Ishikawa (cell line): ENCODE measurements at regions not wholly inside any gene's neighbourhood (a gene's known extent, or its start where the extent isn't known, plus 50 kb on each side); places are given as distances from the start of the nearest gene placed in this dataset.

Source experiments
- CEBPB ChIP-seq: IDR thresholded peaks from 2 replicates; pipeline ENCODE4 v1.6.1; 2012
- CREB1 ChIP-seq: IDR thresholded peaks from 2 replicates; pipeline ENCODE4 v1.6.1; 2012; ENCODE audit warnings: low read depth
- EGR1 ChIP-seq: IDR thresholded peaks from 2 replicates; pipeline ENCODE4 v1.6.1; 2012
- EP300 ChIP-seq: IDR thresholded peaks from 2 replicates; pipeline ENCODE4 v1.6.1; 2012; ENCODE audit warnings: borderline replicate concordance
- FOXM1 ChIP-seq: IDR thresholded peaks from 2 replicates; pipeline ENCODE4 v1.6.1; 2012; ENCODE audit warnings: low read depth, borderline replicate concordance
- MAX ChIP-seq: IDR thresholded peaks from 2 replicates; pipeline ENCODE4 v1.6.1; 2012
- NFIC ChIP-seq: IDR thresholded peaks from 2 replicates; pipeline ENCODE4 v1.6.1; 2012
- RAD21 ChIP-seq: IDR thresholded peaks from 2 replicates; pipeline ENCODE4 v1.6.1; 2012; ENCODE audit warnings: low read depth
- REST ChIP-seq: IDR thresholded peaks from 2 replicates; pipeline ENCODE4 v1.6.1; 2012; ENCODE audit warnings: low read depth, mild to moderate bottlenecking
- TAF1 ChIP-seq: IDR thresholded peaks from 2 replicates; pipeline ENCODE4 v1.6.1; 2012; ENCODE audit warnings: low read depth, mild to moderate bottlenecking
- TCF12 ChIP-seq: IDR thresholded peaks from 2 replicates; pipeline ENCODE4 v1.6.1; 2012; ENCODE audit warnings: low read depth
- TEAD4 ChIP-seq: IDR thresholded peaks from 2 replicates; pipeline ENCODE4 v1.6.1; 2012
- YY1 ChIP-seq: IDR thresholded peaks from 2 replicates; pipeline ENCODE4 v1.6.1; 2012; ENCODE audit warnings: low read depth
- ZBTB7A ChIP-seq: IDR thresholded peaks from 2 replicates; pipeline ENCODE4 v1.6.1; 2012; ENCODE audit warnings: low read depth
- TF ChIP-seq, protein P1 (sequence below): IDR thresholded peaks from 2 replicates; pipeline ENCODE4 v1.6.1; 2012

GRCh38 chr12:78328524-78328923, 497.8 kb downstream of the NAV3 start:
- TF ChIP-seq TAF1 (no peak), NFIC (no peak), RAD21 (no peak), EGR1 (no peak), CREB1 (no peak), TCF12 (no peak), YY1 (no peak), CEBPB (no peak), FOXM1 (no peak), REST (no peak), EP300 (no peak)

GRCh38 chr12:78330131-78330530, 499.4 kb downstream of the NAV3 start:
- TF ChIP-seq FOXM1 (no peak), EGR1 (no peak), NFIC (no peak), YY1 (no peak)

GRCh38 chr12:78331181-78331580, 500.5 kb downstream of the NAV3 start:
- TF ChIP-seq YY1 (no peak), MAX (no peak), CREB1 (no peak), NFIC (no peak), REST (no peak)
- TF ChIP-seq, protein P1, sequence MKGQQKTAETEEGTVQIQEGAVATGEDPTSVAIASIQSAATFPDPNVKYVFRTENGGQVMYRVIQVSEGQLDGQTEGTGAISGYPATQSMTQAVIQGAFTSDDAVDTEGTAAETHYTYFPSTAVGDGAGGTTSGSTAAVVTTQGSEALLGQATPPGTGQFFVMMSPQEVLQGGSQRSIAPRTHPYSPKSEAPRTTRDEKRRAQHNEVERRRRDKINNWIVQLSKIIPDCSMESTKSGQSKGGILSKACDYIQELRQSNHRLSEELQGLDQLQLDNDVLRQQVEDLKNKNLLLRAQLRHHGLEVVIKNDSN = no peak

DNA sequence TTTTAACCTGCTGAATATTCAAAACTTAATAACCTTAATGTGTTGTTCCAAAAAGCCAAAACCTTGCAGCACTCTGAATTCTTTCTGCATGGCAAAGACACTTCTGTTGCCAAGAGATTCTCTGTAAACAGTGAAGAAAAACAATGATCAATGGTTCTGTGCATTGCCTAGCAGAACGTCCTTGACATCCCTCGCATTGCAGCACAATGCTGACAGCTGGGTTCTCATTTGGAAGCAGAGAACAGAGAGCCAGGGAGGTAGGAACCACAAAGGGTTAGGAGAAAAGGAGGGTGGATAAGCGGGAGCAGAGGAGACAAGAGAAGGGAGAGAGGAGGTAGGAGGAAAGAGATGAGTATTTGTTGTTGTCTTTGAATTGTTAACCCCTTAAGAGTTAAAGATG, 501.1 kb downstream of the NAV3 start:
- TF ChIP-seq RAD21 = no peak
- TF ChIP-seq TAF1 = no peak
- no peak for TF ChIP-seq TEAD4
- no peak for TF ChIP-seq EGR1
- no peak for TF ChIP-seq EP300

DNA sequence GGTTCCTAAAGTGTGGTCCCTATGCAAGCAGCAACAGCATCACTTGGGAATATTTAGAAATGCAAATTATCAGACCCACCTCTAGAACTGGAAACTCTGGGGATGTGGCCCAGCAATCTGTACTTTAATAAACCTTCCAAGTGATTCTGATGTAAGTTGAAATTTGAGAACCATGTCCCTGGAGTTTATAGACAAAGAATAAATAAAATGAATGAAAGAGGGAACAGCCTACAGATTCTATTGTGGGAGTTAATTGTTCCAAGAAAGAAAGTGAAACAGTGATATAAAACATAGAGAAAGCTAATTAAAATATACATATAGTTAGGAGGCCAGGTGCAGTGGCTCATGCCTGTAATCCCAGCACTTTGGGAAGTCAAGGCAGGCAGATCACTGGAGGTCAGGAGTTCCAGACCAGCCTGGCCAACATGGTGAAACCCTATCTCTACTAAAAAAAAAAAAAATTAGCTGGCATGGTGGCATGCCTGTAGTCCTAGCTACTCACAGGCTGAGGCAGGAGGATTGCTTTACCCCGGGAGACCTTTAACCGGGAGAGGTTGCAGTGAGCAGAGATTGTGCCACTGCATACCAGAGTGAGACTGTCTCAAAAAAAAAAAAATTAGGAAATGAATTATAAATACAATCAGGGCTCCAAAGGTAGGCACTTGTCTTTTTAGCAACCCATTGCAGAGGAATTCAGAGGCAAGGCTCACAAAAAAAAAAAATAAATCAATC, 507.5 kb downstream of the NAV3 start:
- TF ChIP-seq ZBTB7A = no peak
- no peak for TF ChIP-seq MAX
- TF ChIP-seq TAF1 = no peak
- TF ChIP-seq TCF12 = no peak
- TF ChIP-seq YY1 = no peak
- no peak for TF ChIP-seq NFIC
- TF ChIP-seq CEBPB = no peak
- no peak for TF ChIP-seq EP300
- TF ChIP-seq EGR1 = no peak
- TF ChIP-seq, protein P1 = no peak
- no peak for TF ChIP-seq TEAD4
- TF ChIP-seq CREB1 = no peak
- TF ChIP-seq FOXM1 = no peak
- no peak for TF ChIP-seq REST
- TF ChIP-seq RAD21 = no peak
